ENCODE measurements at regions not wholly inside any gene's neighbourhood (a gene's known extent, or its start where the extent isn't known, plus 50 kb on each side); places are given as distances from the start of the nearest gene placed in this dataset.

DNA sequence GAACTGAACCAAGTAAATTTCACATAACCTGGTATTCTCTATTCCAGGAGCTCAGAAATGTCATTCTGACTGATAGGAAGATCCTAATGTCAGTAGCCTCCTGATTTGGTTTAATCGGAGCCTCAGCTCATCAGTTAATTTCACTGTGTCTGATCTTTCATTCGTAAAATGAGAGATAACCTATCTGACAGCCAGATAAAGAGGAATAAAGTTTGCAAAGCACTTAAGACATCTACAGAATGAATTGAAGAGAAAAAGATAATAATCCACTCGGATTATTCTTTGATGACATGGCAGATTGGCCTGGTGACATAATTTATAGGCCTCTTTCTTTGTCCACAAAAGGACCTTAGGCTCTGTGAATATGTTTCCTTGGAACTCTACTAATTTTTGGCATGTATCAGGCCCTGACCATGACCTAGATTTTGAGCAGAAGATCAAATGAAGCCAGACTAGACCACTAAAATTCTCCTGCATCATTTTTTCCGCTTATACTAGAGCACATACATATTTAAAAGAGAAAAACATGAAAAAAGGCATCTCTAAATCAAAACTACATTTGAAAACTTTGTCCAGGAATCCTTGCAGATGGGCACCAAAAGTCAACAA lies 312.4 kb downstream of the MTX2 start:
- POLR2A ChIA-PET = no interaction called here
- CTCF ChIA-PET = interaction anchor here (0.9 to 5.1 kb wide), 8 partner anchors 8 to 441 kb away, joined by 3 to 20 read pairs (median 5); no protein-coding TSS in a partner anchor
- DNase-seq (ENCODE audit: low read depth, low spot score) = no peak
- no peak overlapping the region for H3K4me3 ChIP-seq (ENCODE audit: low read depth, low read length)
- TF ChIP-seq, protein P1, sequence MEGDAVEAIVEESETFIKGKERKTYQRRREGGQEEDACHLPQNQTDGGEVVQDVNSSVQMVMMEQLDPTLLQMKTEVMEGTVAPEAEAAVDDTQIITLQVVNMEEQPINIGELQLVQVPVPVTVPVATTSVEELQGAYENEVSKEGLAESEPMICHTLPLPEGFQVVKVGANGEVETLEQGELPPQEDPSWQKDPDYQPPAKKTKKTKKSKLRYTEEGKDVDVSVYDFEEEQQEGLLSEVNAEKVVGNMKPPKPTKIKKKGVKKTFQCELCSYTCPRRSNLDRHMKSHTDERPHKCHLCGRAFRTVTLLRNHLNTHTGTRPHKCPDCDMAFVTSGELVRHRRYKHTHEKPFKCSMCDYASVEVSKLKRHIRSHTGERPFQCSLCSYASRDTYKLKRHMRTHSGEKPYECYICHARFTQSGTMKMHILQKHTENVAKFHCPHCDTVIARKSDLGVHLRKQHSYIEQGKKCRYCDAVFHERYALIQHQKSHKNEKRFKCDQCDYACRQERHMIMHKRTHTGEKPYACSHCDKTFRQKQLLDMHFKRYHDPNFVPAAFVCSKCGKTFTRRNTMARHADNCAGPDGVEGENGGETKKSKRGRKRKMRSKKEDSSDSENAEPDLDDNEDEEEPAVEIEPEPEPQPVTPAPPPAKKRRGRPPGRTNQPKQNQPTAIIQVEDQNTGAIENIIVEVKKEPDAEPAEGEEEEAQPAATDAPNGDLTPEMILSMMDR (IDR thresholded peaks at IDR 0.05; ENCODE audit: insufficient read depth, low read length, missing control alignments) = no peak

DNA sequence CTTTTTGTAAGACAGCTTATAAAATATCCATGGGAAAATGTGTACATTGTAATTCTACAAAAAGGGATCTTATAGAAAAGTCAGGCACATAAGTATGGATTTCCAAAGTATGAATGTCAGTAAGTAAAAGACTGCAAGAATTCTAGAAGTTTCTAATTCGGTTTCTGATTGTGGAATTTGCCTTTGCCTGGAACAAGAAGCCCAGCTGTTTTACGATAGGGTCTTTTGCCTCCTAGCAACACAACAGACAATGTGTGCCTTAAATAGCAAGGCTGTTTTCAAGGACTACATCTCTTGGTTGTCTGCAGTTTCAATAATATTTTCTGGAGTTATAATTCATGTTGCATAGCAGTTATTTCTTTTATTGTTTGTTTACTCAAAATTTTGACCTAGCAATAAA lies 312.9 kb downstream of the MTX2 start:
- TF ChIP-seq, protein P1 (IDR thresholded peaks at IDR 0.05; ENCODE audit: insufficient read depth, low read length, missing control alignments) = no peak
- H3K4me3 ChIP-seq (ENCODE audit: low read depth, low read length) = no peak overlapping the region
- CTCF ChIA-PET = interaction anchor here (0.9 to 5.1 kb wide), 9 partner anchors 9 to 455 kb away, joined by 3 to 20 read pairs (median 5); no protein-coding TSS in a partner anchor
- DNase-seq (ENCODE audit: low read depth, low spot score) = no peak
- POLR2A ChIA-PET = no interaction called here

DNA sequence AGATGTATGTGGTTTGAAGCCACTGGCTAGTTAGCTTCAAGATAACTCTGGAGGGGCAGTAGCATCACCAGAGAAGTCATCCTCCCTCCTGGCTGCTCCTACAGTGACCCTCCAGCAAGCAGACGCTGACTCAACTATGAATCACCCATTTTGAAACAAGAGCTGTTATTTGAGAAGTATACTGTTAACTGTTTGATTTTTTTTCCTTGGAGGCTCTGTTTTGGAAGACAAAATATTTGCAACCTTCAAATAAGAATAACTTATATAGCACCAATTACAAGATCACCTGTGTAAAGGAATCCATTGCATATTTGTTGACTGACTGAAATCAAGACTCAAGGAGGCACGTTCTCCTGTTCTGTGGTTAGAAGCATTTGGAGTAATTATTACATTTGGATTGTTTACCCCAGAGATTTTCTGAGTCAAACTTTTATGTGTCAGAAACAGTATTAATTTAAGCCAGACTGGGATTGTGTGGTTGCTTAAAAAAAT lies 313.8 kb downstream of the MTX2 start:
- no peak overlapping the region for H3K4me3 ChIP-seq (ENCODE audit: low read depth, low read length)
- ChIA-PET CTCF (interaction anchor here (0.9 to 5.1 kb wide), 9 partner anchors 10 to 456 kb away, joined by 3 to 20 read pairs (median 4); no protein-coding TSS in a partner anchor), POLR2A (interaction anchor here (0.6 to 1.4 kb wide), 5 partner anchors 28 to 456 kb away, joined by 3 to 5 read pairs (median 3); no protein-coding TSS in a partner anchor)
- TF ChIP-seq, protein P1 (IDR thresholded peaks at IDR 0.05; ENCODE audit: insufficient read depth, low read length, missing control alignments) = no peak
- peak; percentile 82 for DNase-seq (ENCODE audit: low read depth, low spot score)

DNA sequence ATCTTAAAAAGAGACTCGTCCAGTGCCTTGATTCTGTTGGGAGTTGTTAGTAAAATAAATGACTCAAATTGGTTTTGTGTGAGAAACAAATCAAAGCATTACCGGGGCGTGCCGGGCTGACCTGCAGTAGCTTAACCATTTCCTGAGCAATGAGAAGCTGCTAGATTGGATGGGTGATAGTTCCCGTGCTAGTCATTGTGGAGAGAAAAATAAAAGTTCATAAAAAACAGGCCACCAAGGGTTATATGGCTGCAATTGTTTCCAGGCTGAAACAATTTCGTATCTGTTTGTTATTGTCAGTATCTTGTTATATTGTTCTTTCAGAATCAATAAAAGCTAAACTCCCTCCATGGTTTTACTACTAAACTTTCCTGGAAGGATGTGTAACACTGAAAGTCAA lies 314.4 kb downstream of the MTX2 start:
- ChIA-PET CTCF (interaction anchor here (0.9 to 5.1 kb wide), 6 partner anchors 24 to 457 kb away, joined by 3 to 20 read pairs (median 4); no protein-coding TSS in a partner anchor), POLR2A (interaction anchor here (0.6 to 1.4 kb wide), 4 partner anchors 28 to 457 kb away, joined by 3 to 5 read pairs (median 4); no protein-coding TSS in a partner anchor)
- TF ChIP-seq, protein P1 (IDR thresholded peaks at IDR 0.05; ENCODE audit: insufficient read depth, low read length, missing control alignments) = no peak
- no peak for DNase-seq (ENCODE audit: low read depth, low spot score)
- no peak overlapping the region for H3K4me3 ChIP-seq (ENCODE audit: low read depth, low read length)

DNA sequence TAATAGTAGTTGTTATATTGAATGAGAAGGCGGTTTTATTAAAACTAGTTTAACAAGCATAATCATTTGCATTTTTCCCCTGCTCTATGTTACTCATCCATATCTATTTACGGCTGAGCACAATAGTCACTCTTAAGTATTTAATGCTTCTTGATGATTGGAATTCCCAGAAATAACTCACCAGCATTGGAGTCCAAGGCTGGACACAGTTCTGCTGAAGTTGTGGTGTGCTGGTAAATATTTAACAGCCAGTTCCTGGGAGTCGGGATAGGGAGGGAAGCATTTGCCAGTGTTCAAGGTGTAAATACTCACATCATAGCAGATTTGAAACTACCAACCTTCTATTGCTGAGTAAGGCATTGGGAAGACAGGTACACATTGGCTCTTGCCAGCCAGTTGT lies 315.1 kb downstream of the MTX2 start:
- ChIA-PET CTCF (interaction anchor here (1.0 to 5.1 kb wide), 5 partner anchors 9 to 444 kb away, joined by 3 to 20 read pairs (median 7); no protein-coding TSS in a partner anchor), POLR2A (interaction anchor here (1.4 kb wide), 1 partner anchor 27 kb away, joined by 4 read pairs; no protein-coding TSS in a partner anchor)
- no peak overlapping the region for H3K4me3 ChIP-seq (ENCODE audit: low read depth, low read length)
- DNase-seq (ENCODE audit: low read depth, low spot score) = no peak
- TF ChIP-seq, protein P1 (IDR thresholded peaks at IDR 0.05; ENCODE audit: insufficient read depth, low read length, missing control alignments) = no peak

DNA sequence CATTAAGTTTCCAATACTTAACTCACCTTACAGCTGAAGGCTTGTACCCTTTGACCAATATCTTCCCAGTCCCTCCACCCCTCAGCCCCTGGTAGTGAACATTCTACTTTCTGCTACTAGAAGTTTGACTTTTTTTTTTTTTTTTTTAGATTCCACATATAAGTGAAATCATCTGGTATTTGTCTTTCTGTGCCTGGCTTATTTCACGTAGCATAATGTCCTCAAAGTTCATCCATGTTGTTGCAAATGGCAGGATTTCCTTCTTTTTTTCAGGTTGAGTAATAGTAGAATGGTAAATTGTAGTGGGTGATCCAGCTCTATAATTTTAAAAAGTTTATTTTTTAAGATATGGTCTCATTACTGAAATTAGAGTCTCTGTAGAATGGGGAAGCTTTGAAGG lies 316.0 kb downstream of the MTX2 start:
- ChIA-PET CTCF (interaction anchor here (0.8 to 2.3 kb wide), 5 partner anchors 10 to 67 kb away, joined by 3 to 8 read pairs (median 4); no protein-coding TSS in a partner anchor), POLR2A (no interaction called here)
- no peak overlapping the region for H3K4me3 ChIP-seq (ENCODE audit: low read depth, low read length)
- TF ChIP-seq, protein P1 (IDR thresholded peaks at IDR 0.05; ENCODE audit: insufficient read depth, low read length, missing control alignments) = no peak
- DNase-seq (ENCODE audit: low read depth, low spot score) = no peak

All from AG04449 (cell line).